HG03469 (cell line): ENCODE measurements at regions not wholly inside any gene's neighbourhood (a gene's known extent, or its start where the extent isn't known, plus 50 kb on each side); places are given as distances from the start of the nearest gene placed in this dataset.
"Not testable (repeated sequence)": the region's sequence is repeated elsewhere in the genome, so short reads cannot be mapped to it uniquely, and the experiment has no call there.

Experiments
- ATAC-seq: cut with Tn5 transposase; IDR thresholded peaks from one replicate; pipeline ENCODE4 v1.9.1; 2021; ENCODE audit warnings: mild to moderate bottlenecking, moderate library complexity, moderate number of reproducible peaks; ENCODE audit not compliant: unreplicated experiment

GRCh38 chr9:89949111-89949510 is 344.3 kb downstream of the GADD45G start:
- ATAC-seq: no peak

- ATAC-seq: no peak
Observed at GRCh38 chr9:89951675-89952074, 346.9 kb downstream of the GADD45G start.

- no peak for ATAC-seq
Observed at GRCh38 chr9:89952401-89952800, 347.6 kb downstream of the GADD45G start.

GRCh38 chr9:89953263-89953662 is 348.5 kb downstream of the GADD45G start:
- ATAC-seq: not testable (repeated sequence)

- no peak for ATAC-seq
Observed at GRCh38 chr9:89953824-89954615, 349.2 kb downstream of the GADD45G start.

- ATAC-seq: no peak
Observed at GRCh38 chr9:89955144-89955543, 350.3 kb downstream of the GADD45G start.

GRCh38 chr9:89955626-89956025 is 350.8 kb downstream of the GADD45G start:
- no peak for ATAC-seq

- ATAC-seq: no peak
Observed at GRCh38 chr9:89956331-89956730, 351.5 kb downstream of the GADD45G start.

- ATAC-seq: no peak
Observed at GRCh38 chr9:89956907-89957306, 352.1 kb downstream of the GADD45G start.

- no peak for ATAC-seq
Observed at GRCh38 chr9:89958086-89958485, 353.3 kb downstream of the GADD45G start.

- no peak for ATAC-seq
Observed at GRCh38 chr9:89961616-89962341, 357.0 kb downstream of the GADD45G start.

GRCh38 chr9:89963280-89963679 is 358.5 kb downstream of the GADD45G start:
- ATAC-seq: no peak

- no peak for ATAC-seq
Observed at GRCh38 chr9:89967527-89967926, 362.7 kb downstream of the GADD45G start.

GRCh38 chr9:89969156-89969675 is 364.4 kb downstream of the GADD45G start:
- no peak for ATAC-seq

- no peak for ATAC-seq
Observed at GRCh38 chr9:89969881-89970639, 365.2 kb downstream of the GADD45G start.

GRCh38 chr9:89970701-89971100 is 365.9 kb downstream of the GADD45G start:
- ATAC-seq: no peak

GRCh38 chr9:89972535-89972934 is 367.7 kb downstream of the GADD45G start:
- ATAC-seq: no peak

GRCh38 chr9:89974582-89974981 is 369.8 kb downstream of the GADD45G start:
- ATAC-seq: no peak

- no peak for ATAC-seq
Observed at GRCh38 chr9:89975024-89975423, 370.2 kb downstream of the GADD45G start.

- ATAC-seq: no peak
Observed at GRCh38 chr9:89975630-89976029, 370.8 kb downstream of the GADD45G start.

- no peak for ATAC-seq
Observed at GRCh38 chr9:89978185-89978584, 373.4 kb downstream of the GADD45G start.
